ENCODE measurements at regions not wholly inside any gene's neighbourhood (a gene's known extent, or its start where the extent isn't known, plus 50 kb on each side); places are given as distances from the start of the nearest gene placed in this dataset.

GRCh38 chr16:80122115-80122514, 418.7 kb upstream of the DYNLRB2 start:
- DNase-seq (ENCODE audit: extremely low spot score) = no peak
- ChIA-PET CTCF (interaction anchor here (0.7 kb wide), 1 partner anchor 677 kb away, joined by 7 read pairs; no protein-coding TSS in a partner anchor), POLR2A (no interaction called here)
- TF ChIP-seq HDGF (IDR thresholded peaks at IDR 0.05; ENCODE audit: borderline replicate concordance) (no peak), CTBP1 (IDR thresholded peaks at IDR 0.05; ENCODE audit: borderline replicate concordance) (no peak), ARNT (IDR thresholded peaks at IDR 0.05) (no peak), ELF4 (IDR thresholded peaks at IDR 0.05) (no peak), SUZ12 (IDR thresholded peaks at IDR 0.05) (no peak), ZNF384 (IDR thresholded peaks at IDR 0.05) (no peak), FOXK2 (IDR thresholded peaks at IDR 0.05) (no peak), L3MBTL2 (conservative IDR thresholded peaks at IDR 0.05) (no peak), PKNOX1 (IDR thresholded peaks at IDR 0.05) (no peak), FOXA1 (IDR thresholded peaks at IDR 0.05) (no peak), NFRKB (IDR thresholded peaks at IDR 0.05) (no peak), FOXM1 (IDR thresholded peaks at IDR 0.05; ENCODE audit: borderline replicate concordance) (no peak), TARDBP (IDR thresholded peaks at IDR 0.05) (no peak), SP1 (IDR thresholded peaks at IDR 0.05) (no peak), LEF1 (IDR thresholded peaks at IDR 0.05; ENCODE audit: borderline replicate concordance) (no peak), BHLHE40 (IDR thresholded peaks at IDR 0.05; ENCODE audit: borderline replicate concordance) (no peak)

- ChIA-PET CTCF (interaction anchor here (0.7 kb wide), 1 partner anchor 676 kb away, joined by 7 read pairs; no protein-coding TSS in a partner anchor), POLR2A (no interaction called here)
- DNase-seq (ENCODE audit: extremely low spot score) = no peak
- TF ChIP-seq CTBP1 (IDR thresholded peaks at IDR 0.05; ENCODE audit: borderline replicate concordance) (no peak), L3MBTL2 (conservative IDR thresholded peaks at IDR 0.05) (no peak), FOXA1 (IDR thresholded peaks at IDR 0.05) (no peak), SP1 (IDR thresholded peaks at IDR 0.05) (no peak), LEF1 (IDR thresholded peaks at IDR 0.05; ENCODE audit: borderline replicate concordance) (no peak), PKNOX1 (IDR thresholded peaks at IDR 0.05) (no peak), SUZ12 (IDR thresholded peaks at IDR 0.05) (no peak), ZNF384 (IDR thresholded peaks at IDR 0.05) (no peak), BHLHE40 (IDR thresholded peaks at IDR 0.05; ENCODE audit: borderline replicate concordance) (no peak), TARDBP (IDR thresholded peaks at IDR 0.05) (no peak), FOXM1 (IDR thresholded peaks at IDR 0.05; ENCODE audit: borderline replicate concordance) (no peak), ELF4 (IDR thresholded peaks at IDR 0.05) (no peak), FOXK2 (IDR thresholded peaks at IDR 0.05) (no peak)
Observed at GRCh38 chr16:80121522-80121909, 419.3 kb upstream of the DYNLRB2 start.

GRCh38 chr16:80120899-80121521, 419.8 kb upstream of the DYNLRB2 start:
- ChIA-PET POLR2A (no interaction called here), CTCF (no interaction called here)
- TF ChIP-seq BHLHE40 (IDR thresholded peaks at IDR 0.05; ENCODE audit: borderline replicate concordance) = no peak
- TF ChIP-seq SP1 (IDR thresholded peaks at IDR 0.05) = no peak
- no peak for TF ChIP-seq SUZ12 (IDR thresholded peaks at IDR 0.05)
- no peak for TF ChIP-seq ELF4 (IDR thresholded peaks at IDR 0.05)
- TF ChIP-seq TARDBP (IDR thresholded peaks at IDR 0.05) = no peak
- no peak for TF ChIP-seq L3MBTL2 (conservative IDR thresholded peaks at IDR 0.05)
- no peak for TF ChIP-seq CTBP1 (IDR thresholded peaks at IDR 0.05; ENCODE audit: borderline replicate concordance)
- no peak for DNase-seq (ENCODE audit: extremely low spot score)

GRCh38 chr16:80117556-80118130, 423.1 kb upstream of the DYNLRB2 start:
- ChIA-PET POLR2A (no interaction called here), CTCF (no interaction called here)
- no peak for TF ChIP-seq FOXM1 (IDR thresholded peaks at IDR 0.05; ENCODE audit: borderline replicate concordance)
- TF ChIP-seq PKNOX1 (IDR thresholded peaks at IDR 0.05) = no peak
- no peak for TF ChIP-seq CTBP1 (IDR thresholded peaks at IDR 0.05; ENCODE audit: borderline replicate concordance)
- no peak for TF ChIP-seq NFRKB (IDR thresholded peaks at IDR 0.05)
- TF ChIP-seq FOXK2 (IDR thresholded peaks at IDR 0.05) = no peak
- no peak for TF ChIP-seq ARNT (IDR thresholded peaks at IDR 0.05)
- no peak for TF ChIP-seq SP1 (IDR thresholded peaks at IDR 0.05)
- no peak for TF ChIP-seq BHLHE40 (IDR thresholded peaks at IDR 0.05; ENCODE audit: borderline replicate concordance)
- no peak for TF ChIP-seq SUZ12 (IDR thresholded peaks at IDR 0.05)
- no peak for DNase-seq (ENCODE audit: extremely low spot score)

- ChIA-PET CTCF (no interaction called here), POLR2A (no interaction called here)
- TF ChIP-seq PKNOX1 (IDR thresholded peaks at IDR 0.05) (no peak), ZNF384 (IDR thresholded peaks at IDR 0.05) (no peak), TARDBP (IDR thresholded peaks at IDR 0.05) (no peak), FOXM1 (IDR thresholded peaks at IDR 0.05; ENCODE audit: borderline replicate concordance) (no peak), FOXK2 (IDR thresholded peaks at IDR 0.05) (no peak)
- no peak for DNase-seq (ENCODE audit: extremely low spot score)
Observed at GRCh38 chr16:80116711-80117110, 424.1 kb upstream of the DYNLRB2 start.

- POLR2A ChIA-PET = no interaction called here
- no peak for DNase-seq (ENCODE audit: extremely low spot score)
- CTCF ChIA-PET = no interaction called here
- TF ChIP-seq LEF1 (IDR thresholded peaks at IDR 0.05; ENCODE audit: borderline replicate concordance) (no peak), NFRKB (IDR thresholded peaks at IDR 0.05) (no peak), ZNF384 (IDR thresholded peaks at IDR 0.05) (no peak), ELF4 (IDR thresholded peaks at IDR 0.05) (no peak), CTBP1 (IDR thresholded peaks at IDR 0.05; ENCODE audit: borderline replicate concordance) (no peak), SUZ12 (IDR thresholded peaks at IDR 0.05) (no peak), FOXA1 (IDR thresholded peaks at IDR 0.05) (no peak)
Observed at GRCh38 chr16:80114699-80115098, 426.1 kb upstream of the DYNLRB2 start.
